Keratinocyte (primary cell): ENCODE measurements at regions not wholly inside any gene's neighbourhood (a gene's known extent, or its start where the extent isn't known, plus 50 kb on each side); places are given as distances from the start of the nearest gene placed in this dataset.
"Not testable (repeated sequence)": the region's sequence is repeated elsewhere in the genome, so short reads cannot be mapped to it uniquely, and the experiment has no call there.

Experiments
- DNase-seq: peaks from one replicate; pipeline ENCODE4 v3.0.0-alpha.2; 2011; ENCODE audit warnings: low read depth, missing footprints, low spot score
- FAIRE-seq: peaks from 2 replicates; lab custom pipeline; 2011; peaks lifted over from hg19 to GRCh38; lab: Jason Lieb, UNC
- H2AFZ ChIP-seq: 2 replicates; pipeline ENCODE4 v1.6.0; 2012; ENCODE audit warnings: low read length, control low read depth, inconsistent platforms; ENCODE audit not compliant: control insufficient read depth
- H3K27ac ChIP-seq: 2 replicates; pipeline ENCODE4 v1.5.1; 2011; ENCODE audit warnings: low read length; ENCODE audit not compliant: control insufficient read depth, insufficient read depth
- H3K27me3 ChIP-seq: 3 replicates; pipeline ENCODE4 v1.6.0; 2011; ENCODE audit warnings: low read length; ENCODE audit not compliant: control insufficient read depth, insufficient read depth; ENCODE audit errors: extremely low read depth
- H3K36me3 ChIP-seq, 2 experiments: 2 replicates in 1 of 2; 3 replicates in 1 of 2; pipeline ENCODE4 v1.5.1; 2011; ENCODE audit warnings: low read length in 2 of 2, mild to moderate bottlenecking in 1 of 2; ENCODE audit not compliant: control insufficient read depth in 2 of 2, insufficient read depth in 2 of 2; ENCODE audit errors: extremely low read depth in 1 of 2
- H3K4me1 ChIP-seq: 3 replicates; pipeline ENCODE4 v1.5.1; 2011; ENCODE audit warnings: low read length; ENCODE audit not compliant: control insufficient read depth, insufficient read depth; ENCODE audit errors: extremely low read depth
- H3K4me2 ChIP-seq: 3 replicates; pipeline ENCODE4 v1.6.0; 2011; ENCODE audit warnings: low read depth, low read length; ENCODE audit not compliant: control insufficient read depth, insufficient read depth; ENCODE audit errors: extremely low read depth
- H3K4me3 ChIP-seq, 3 experiments: fragments of 200-600 bp in 1 of 3; sonication (generic) in 1 of 3; 2 replicates in 2 of 3; 3 replicates in 1 of 3; pipeline ENCODE4 v1.5.1; 2011 to 2016; ENCODE audit warnings: low read length in 3 of 3, mild to moderate bottlenecking in 3 of 3, control low read depth in 2 of 3, inconsistent platforms in 1 of 3, low read depth in 1 of 3, mixed read lengths in 1 of 3, mixed run types in 1 of 3, moderate library complexity in 1 of 3; ENCODE audit not compliant: control insufficient read depth in 2 of 3, insufficient read depth in 2 of 3; ENCODE audit errors: extremely low read depth in 1 of 3
- H3K79me2 ChIP-seq: 2 replicates; pipeline ENCODE4 v1.6.0; 2012; ENCODE audit warnings: low read length; ENCODE audit not compliant: control insufficient read depth, insufficient read depth
- H3K9ac ChIP-seq: 3 replicates; pipeline ENCODE4 v1.6.0; 2011; ENCODE audit warnings: low read length; ENCODE audit not compliant: control insufficient read depth, insufficient read depth; ENCODE audit errors: extremely low read depth
- H3K9me1 ChIP-seq: 3 replicates; pipeline ENCODE4 v1.6.0; 2011; ENCODE audit warnings: low read length; ENCODE audit not compliant: control insufficient read depth, insufficient read depth; ENCODE audit errors: extremely low read depth
- H3K9me3 ChIP-seq: 2 replicates; pipeline ENCODE4 v1.5.1; 2012; ENCODE audit warnings: low read depth, low read length; ENCODE audit not compliant: control insufficient read depth
- H4K20me1 ChIP-seq: 3 replicates; pipeline ENCODE4 v1.6.0; 2011; ENCODE audit warnings: low read length; ENCODE audit not compliant: control insufficient read depth, insufficient read depth; ENCODE audit errors: extremely low read depth
- EZH2 ChIP-seq: IDR thresholded peaks from one replicate; pipeline ENCODE4 v1.6.1; 2012; ENCODE audit warnings: inconsistent platforms, mild to moderate bottlenecking, low read length, moderate library complexity
- dilution Hi-C: fragments of 300-500 bp; cut with MboI; formaldehyde crosslinking; loops from one replicate; pipeline ENCODE4 v1.7.0; 2020; ENCODE audit warnings: low sequenced_read_pairs; ENCODE audit not compliant: extremely low pct_ligation_motif_present
- TF ChIP-seq, protein P1 (sequence below), 3 experiments: IDR thresholded peaks in 1 of 3; conservative IDR thresholded peaks in 1 of 3; optimal IDR thresholded peaks in 1 of 3; 2 replicates in 2 of 3; 3 replicates in 1 of 3; pipeline versions ENCODE3 to v1.5.1; 2011; ENCODE audit warnings: low read length in 3 of 3, mild to moderate bottlenecking in 3 of 3, moderate library complexity in 2 of 3, control low read depth in 1 of 3, inconsistent platforms in 1 of 3; ENCODE audit not compliant: insufficient read depth in 2 of 3; ENCODE audit errors: extremely low read depth in 1 of 3

DNA sequence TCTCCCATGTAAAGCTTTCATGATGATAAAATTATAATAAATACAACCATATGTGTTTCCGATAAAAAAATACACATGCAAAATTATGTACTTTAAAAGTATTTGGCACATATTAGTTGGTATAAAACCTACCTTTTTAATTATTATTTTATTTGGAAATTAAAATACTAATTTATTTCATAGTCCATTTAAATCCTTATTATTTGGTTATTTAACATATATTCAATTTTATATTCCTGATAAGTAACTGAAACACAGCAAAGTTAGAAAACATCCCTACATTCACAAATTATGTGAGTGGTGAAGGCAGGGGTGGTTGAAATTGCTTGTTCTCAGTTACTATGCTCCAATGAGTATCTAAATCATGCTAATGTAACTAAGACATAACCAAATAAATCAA lies 920.5 kb downstream of the SLITRK1 start:
- H4K20me1 ChIP-seq, result no peaks in the 10 kb centered on the region
- no peaks in the 10 kb centered on the region for H3K27me3 ChIP-seq
- dilution Hi-C loops, result no loop called here

DNA sequence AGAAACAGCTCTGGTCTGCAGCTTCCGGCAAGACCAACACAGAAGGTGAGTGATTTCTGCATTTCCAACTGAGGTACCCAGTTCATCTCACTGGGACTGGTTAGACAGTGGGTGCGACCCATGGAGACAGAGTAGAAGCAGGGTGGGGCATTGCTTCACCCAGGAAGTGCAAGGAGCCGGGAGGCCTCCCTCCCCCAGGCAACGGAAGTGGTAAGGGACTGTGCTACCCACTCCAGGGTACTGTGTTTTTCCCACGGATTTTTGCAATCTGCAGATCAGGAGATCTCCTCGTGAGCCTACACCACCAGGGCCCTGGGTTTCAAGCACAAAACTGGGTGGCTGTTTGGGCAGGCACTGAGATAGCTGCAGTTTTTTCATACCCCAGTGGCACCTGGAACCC lies 929.9 kb downstream of the SLITRK1 start:
- H3K27ac ChIP-seq, H2AFZ ChIP-seq, dilution Hi-C loops, H3K4me3 ChIP-seq, H3K9me1 ChIP-seq, H3K4me1 ChIP-seq, H3K79me2 ChIP-seq, H3K27me3 ChIP-seq, DNase-seq, H3K36me3 ChIP-seq, H3K9ac ChIP-seq, FAIRE-seq, H3K9me3 ChIP-seq, H3K4me2 ChIP-seq, H4K20me1 ChIP-seq: not testable (repeated sequence)

More for the DNA sequence above, 920.5 kb downstream of the SLITRK1 start:
- H3K4me2 ChIP-seq, result no peak overlapping the region
- H3K79me2 ChIP-seq, result no peaks in the 10 kb centered on the region
- H3K9ac ChIP-seq, result no peak overlapping the region
- no peaks in the 10 kb centered on the region for H3K9me1 ChIP-seq
- no peak overlapping the region for H3K27ac ChIP-seq
- FAIRE-seq (no peak), DNase-seq (no peak)
- H3K4me1 ChIP-seq, result no peaks in the 10 kb centered on the region
- no peaks in the 10 kb centered on the region for H3K9me3 ChIP-seq
- TF ChIP-seq EZH2, result no peak
- TF ChIP-seq, protein P1, sequence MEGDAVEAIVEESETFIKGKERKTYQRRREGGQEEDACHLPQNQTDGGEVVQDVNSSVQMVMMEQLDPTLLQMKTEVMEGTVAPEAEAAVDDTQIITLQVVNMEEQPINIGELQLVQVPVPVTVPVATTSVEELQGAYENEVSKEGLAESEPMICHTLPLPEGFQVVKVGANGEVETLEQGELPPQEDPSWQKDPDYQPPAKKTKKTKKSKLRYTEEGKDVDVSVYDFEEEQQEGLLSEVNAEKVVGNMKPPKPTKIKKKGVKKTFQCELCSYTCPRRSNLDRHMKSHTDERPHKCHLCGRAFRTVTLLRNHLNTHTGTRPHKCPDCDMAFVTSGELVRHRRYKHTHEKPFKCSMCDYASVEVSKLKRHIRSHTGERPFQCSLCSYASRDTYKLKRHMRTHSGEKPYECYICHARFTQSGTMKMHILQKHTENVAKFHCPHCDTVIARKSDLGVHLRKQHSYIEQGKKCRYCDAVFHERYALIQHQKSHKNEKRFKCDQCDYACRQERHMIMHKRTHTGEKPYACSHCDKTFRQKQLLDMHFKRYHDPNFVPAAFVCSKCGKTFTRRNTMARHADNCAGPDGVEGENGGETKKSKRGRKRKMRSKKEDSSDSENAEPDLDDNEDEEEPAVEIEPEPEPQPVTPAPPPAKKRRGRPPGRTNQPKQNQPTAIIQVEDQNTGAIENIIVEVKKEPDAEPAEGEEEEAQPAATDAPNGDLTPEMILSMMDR (optimal IDR thresholded peaks at IDR 0.05 in 1 of 3, IDR thresholded peaks at IDR 0.05 in 1 of 3, conservative IDR thresholded peaks at IDR 0.05 in 1 of 3; ENCODE audit: extremely low read depth in 1 of 3, insufficient read depth in 2 of 3, low read length in 3 of 3), result no peak
- no peaks in the 10 kb centered on the region for H3K36me3 ChIP-seq
- H3K4me3 ChIP-seq, result no peak overlapping the region
- H2AFZ ChIP-seq, result no peak overlapping the region

DNA sequence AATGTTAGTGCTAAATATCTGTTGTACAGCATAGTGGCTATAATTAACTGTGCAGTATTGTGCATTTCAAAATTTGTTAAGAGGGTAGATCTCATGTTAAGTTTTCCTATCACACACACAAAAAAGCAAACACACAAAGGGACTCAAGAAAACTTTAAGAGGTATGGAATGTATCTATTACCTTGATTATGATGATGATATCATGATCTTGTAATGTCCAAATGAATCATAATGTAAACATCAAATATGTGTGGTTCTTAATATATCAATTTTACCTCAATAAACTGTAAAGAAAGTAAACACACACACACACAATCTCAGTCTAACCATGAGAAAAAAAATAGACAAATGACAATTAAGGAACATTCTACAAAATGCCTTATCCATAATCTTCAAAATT lies 934.6 kb downstream of the SLITRK1 start:
- Histone ChIP-seq H3K9ac (no peak overlapping the region), H3K9me1 (no peaks in the 10 kb centered on the region), H3K36me3 (no peaks in the 10 kb centered on the region), H3K9me3 (no peaks in the 10 kb centered on the region), H3K4me3 (no peak overlapping the region), H2AFZ (no peak overlapping the region), H3K4me1 (no peaks in the 10 kb centered on the region), H3K27me3 (no peaks in the 10 kb centered on the region), H3K79me2 (no peaks in the 10 kb centered on the region), H3K4me2 (no peak overlapping the region), H3K27ac (no peak overlapping the region), H4K20me1 (no peaks in the 10 kb centered on the region)
- DNase-seq, result no peak
- TF ChIP-seq, protein P1 (optimal IDR thresholded peaks at IDR 0.05 in 1 of 3, IDR thresholded peaks at IDR 0.05 in 1 of 3, conservative IDR thresholded peaks at IDR 0.05 in 1 of 3; ENCODE audit: extremely low read depth in 1 of 3, insufficient read depth in 2 of 3, low read length in 3 of 3), result no peak
- TF ChIP-seq EZH2, result no peak
- dilution Hi-C loops, result no loop called here
- no peak for FAIRE-seq
